ENCODE measurements at regions not wholly inside any gene's neighbourhood (a gene's known extent, or its start where the extent isn't known, plus 50 kb on each side); places are given as distances from the start of the nearest gene placed in this dataset.

DNA sequence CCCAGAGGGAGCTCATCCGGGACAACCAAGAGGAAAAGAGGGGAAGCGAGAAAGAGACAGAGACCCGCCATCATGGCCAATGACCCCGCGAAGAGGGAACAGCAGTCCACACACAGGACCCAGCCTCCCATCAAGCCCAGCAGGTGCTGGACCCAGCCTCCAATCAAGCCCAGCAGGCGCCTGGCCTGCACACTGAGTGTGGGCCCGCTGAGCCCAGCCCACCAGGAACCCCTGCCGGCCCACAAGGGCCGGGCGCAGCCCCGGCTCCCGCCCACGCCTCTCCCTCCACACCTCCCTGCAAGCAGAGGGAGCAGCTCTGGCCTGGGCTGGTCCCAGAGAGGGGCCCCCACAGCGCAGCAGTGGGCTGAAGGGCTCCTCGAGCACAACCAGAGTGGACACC is 391.1 kb downstream of the IDS start:
- peaks cover 0 to 26% (median 5%) of the 10 kb centered on the region in 4 donors for H3K9me3 ChIP-seq
- no peak for DNase-seq
- H3K27ac ChIP-seq: no peak overlapping the region
- no peaks in the 10 kb centered on the region for H3K4me1 ChIP-seq
- no peak overlapping the region for H3K4me3 ChIP-seq
- intact Hi-C loops (cut with DNase I; ENCODE audit: low total_unique reads): no loop called here
- 76 to 90% (median 86%) methylated on average over 3 to 15 of the region's 15 CpGs for WGBS, 5 donors
- H3K27me3 ChIP-seq: no peaks in the 10 kb centered on the region
- no peaks in the 10 kb centered on the region for H3K36me3 ChIP-seq
- TF ChIP-seq POLR2AphosphoS5 (IDR thresholded peaks at IDR 0.05): no peak
- TF ChIP-seq, protein P1, sequence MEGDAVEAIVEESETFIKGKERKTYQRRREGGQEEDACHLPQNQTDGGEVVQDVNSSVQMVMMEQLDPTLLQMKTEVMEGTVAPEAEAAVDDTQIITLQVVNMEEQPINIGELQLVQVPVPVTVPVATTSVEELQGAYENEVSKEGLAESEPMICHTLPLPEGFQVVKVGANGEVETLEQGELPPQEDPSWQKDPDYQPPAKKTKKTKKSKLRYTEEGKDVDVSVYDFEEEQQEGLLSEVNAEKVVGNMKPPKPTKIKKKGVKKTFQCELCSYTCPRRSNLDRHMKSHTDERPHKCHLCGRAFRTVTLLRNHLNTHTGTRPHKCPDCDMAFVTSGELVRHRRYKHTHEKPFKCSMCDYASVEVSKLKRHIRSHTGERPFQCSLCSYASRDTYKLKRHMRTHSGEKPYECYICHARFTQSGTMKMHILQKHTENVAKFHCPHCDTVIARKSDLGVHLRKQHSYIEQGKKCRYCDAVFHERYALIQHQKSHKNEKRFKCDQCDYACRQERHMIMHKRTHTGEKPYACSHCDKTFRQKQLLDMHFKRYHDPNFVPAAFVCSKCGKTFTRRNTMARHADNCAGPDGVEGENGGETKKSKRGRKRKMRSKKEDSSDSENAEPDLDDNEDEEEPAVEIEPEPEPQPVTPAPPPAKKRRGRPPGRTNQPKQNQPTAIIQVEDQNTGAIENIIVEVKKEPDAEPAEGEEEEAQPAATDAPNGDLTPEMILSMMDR (IDR thresholded peaks at IDR 0.05): no peak
- no peak for TF ChIP-seq EP300 (IDR thresholded peaks at IDR 0.05)
- TF ChIP-seq POLR2A (IDR thresholded peaks at IDR 0.05): no peak

DNA sequence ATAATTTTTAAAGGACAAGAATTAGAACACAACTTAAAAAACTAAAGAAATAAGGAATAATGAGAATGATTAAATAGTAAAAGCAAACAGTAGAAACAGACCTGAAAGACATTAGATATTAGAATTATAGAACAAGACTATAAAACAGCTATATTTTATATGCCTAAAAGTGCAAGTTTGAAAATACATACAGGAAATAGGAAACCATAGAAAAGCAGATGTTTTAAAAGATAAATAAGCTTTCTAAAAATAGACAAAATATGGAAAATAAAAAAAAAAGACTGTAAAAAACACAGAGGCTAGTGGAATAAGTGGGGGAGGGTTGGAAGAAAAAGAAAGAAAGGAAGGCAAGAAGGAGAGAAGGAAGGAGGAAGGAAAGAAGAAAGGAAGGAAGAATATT is 407.3 kb downstream of the IDS start:
- Histone ChIP-seq H3K27me3 (no peaks in the 10 kb centered on the region), H3K4me3 (no peak overlapping the region), H3K4me1 (no peaks in the 10 kb centered on the region), H3K27ac (no peak overlapping the region), H3K36me3 (no peaks in the 10 kb centered on the region), H3K9me3 (no peaks in the 10 kb centered on the region)
- DNase-seq: no peak
- intact Hi-C loops (cut with DNase I; ENCODE audit: low total_unique reads): no loop called here
- TF ChIP-seq POLR2A (IDR thresholded peaks at IDR 0.05) (no peak), EP300 (IDR thresholded peaks at IDR 0.05) (no peak), POLR2AphosphoS5 (IDR thresholded peaks at IDR 0.05) (no peak)
- TF ChIP-seq, protein P1 (IDR thresholded peaks at IDR 0.05): no peak

DNA sequence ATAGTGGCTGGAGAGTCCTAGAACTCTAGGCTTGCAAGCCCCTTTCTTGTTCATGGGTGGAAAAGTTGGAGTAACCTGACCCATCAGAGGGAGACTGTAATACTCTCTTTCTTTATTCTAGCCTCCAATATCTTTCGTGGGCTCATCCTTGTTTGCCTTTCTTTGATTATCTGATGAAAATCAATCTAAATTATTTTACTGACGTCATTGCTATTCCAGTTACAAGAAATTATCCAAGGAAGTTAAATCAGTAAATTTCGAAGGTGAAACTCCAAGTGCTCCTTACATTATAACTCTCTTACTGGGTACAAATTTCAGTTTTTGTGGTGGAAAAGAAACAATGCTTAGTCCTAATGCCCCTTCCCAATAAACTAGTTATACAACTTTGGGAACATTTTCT is 412.9 kb downstream of the IDS start:
- no peaks in the 10 kb centered on the region for H3K9me3 ChIP-seq
- no peaks in the 10 kb centered on the region for H3K27me3 ChIP-seq
- no peak overlapping the region for H3K27ac ChIP-seq
- intact Hi-C loops (cut with DNase I; ENCODE audit: low total_unique reads): no loop called here
- TF ChIP-seq EP300 (IDR thresholded peaks at IDR 0.05) (no peak), POLR2A (IDR thresholded peaks at IDR 0.05) (no peak)
- TF ChIP-seq, protein P1 (IDR thresholded peaks at IDR 0.05): no peak
- no peaks in the 10 kb centered on the region for H3K36me3 ChIP-seq
- no peak overlapping the region for H3K4me3 ChIP-seq
- WGBS, 5 donors: 50 to 74% (median 59%) methylated on average over 3 of the region's 3 CpGs
- DNase-seq: no peak
- no peaks in the 10 kb centered on the region for H3K4me1 ChIP-seq

DNA sequence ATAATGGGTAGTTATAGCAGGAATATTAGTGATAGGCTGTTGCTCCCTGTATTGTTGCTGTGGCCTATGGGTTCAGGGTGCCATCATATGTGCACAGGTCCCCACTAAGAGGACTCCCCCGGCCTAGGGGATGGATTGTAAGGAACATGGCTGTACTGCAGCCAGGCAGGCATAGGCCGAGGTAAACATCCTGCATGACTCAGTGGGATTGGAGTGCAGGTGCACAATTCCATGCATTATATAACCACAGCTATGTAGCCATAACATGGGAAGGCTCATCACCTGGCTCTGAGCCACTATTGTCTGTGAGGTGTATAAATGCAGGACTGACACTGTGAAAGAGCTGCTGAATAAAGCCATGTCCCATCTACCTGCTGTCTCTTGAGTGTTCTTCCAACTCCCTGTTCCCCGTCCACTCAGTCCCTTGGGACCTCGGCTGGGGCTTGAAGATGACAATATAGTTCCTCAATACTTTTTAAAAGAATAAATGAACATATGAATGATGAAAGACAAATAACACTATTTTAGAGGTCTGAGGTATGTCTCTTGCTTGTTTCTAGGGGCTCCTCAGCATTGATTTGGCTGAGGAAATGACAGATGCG is 425.2 kb downstream of the IDS start:
- Histone ChIP-seq H3K36me3 (no peaks in the 10 kb centered on the region), H3K9me3 (no peaks in the 10 kb centered on the region), H3K27ac (no peak overlapping the region), H3K4me3 (no peak overlapping the region), H3K4me1 (no peaks in the 10 kb centered on the region), H3K27me3 (no peaks in the 10 kb centered on the region)
- no peak for TF ChIP-seq EP300 (IDR thresholded peaks at IDR 0.05)
- TF ChIP-seq POLR2AphosphoS5 (IDR thresholded peaks at IDR 0.05): no peak
- no peak for TF ChIP-seq POLR2A (IDR thresholded peaks at IDR 0.05)
- TF ChIP-seq, protein P1 (IDR thresholded peaks at IDR 0.05): no peak
- no peak for DNase-seq
- 68 to 87% (median 83%) methylated on average over 4 to 5 of the region's 5 CpGs for WGBS, 5 donors
- intact Hi-C loops (cut with DNase I; ENCODE audit: low total_unique reads): no loop called here
